NCI-H446 treated with DMSO at 0.1 percent for 48 hours (cell line): ENCODE measurements at regions not wholly inside any gene's neighbourhood (a gene's known extent, or its start where the extent isn't known, plus 50 kb on each side); places are given as distances from the start of the nearest gene placed in this dataset.

Experiments
- DNase-seq: peaks from one replicate; lab custom pipeline; 2025; lab: John Stamatoyannopoulos, UW

GRCh38 chr14:65794674-65795279 is 382.2 kb downstream of the FUT8 start:
- no peak for DNase-seq

- DNase-seq = no peak
These were observed 385.7 kb downstream of the FUT8 start for GRCh38 chr14:65798216-65798615.

DNA sequence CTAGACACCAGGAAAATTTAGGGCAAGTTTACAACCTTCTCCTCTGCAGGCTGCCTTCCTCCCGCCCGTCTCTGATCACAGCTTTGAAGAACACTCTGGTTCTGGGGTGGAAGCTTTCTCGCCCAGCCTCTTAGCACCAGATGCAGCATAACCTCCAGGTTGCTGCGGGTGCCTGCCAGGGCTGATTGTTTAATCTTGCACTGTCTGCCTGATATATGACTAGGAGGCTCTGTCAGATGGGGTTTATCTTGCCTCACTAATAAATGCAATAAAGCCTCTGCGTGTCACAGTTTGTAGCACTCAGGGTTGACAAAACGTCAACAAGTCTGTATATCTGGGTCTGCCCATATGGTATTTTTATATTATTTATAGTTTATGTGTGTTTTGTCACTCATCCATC is 388.2 kb downstream of the FUT8 start:
- no peak for DNase-seq

GRCh38 chr14:65802196-65802595 is 389.7 kb downstream of the FUT8 start:
- no peak for DNase-seq

GRCh38 chr14:65803885-65804284 is 391.4 kb downstream of the FUT8 start:
- DNase-seq = no peak

DNA sequence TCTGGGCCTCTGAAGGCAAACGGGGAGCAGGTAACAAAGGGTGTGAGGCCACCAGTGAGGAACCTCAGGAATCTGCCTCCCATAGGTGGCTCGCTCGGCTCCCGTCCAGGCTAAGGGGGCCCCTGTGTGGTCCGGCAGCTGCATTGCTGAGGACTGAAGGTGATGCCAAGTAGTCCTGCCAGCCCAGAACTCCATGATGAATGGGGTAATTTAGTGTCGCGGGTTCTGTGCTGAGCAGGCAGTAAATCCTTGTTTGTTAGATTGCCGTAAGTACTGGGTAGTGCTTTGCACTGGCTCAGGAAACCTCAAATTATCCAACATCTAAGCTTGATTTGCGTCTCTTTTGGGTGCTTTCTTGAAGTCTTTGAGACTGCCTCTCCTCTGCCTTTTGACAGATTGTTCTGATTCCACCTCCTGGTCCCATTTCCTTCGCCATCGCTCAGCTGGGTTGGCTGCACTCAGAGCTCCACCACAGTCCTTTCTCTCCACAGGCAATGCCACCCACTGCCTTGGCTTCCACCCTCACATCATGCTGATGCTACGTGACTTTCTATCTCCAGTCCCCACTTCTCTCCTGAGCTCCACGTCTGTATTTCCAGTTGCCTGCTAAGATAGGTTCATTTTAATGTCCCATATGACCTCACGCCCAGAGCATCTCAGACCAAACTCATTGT is 392.0 kb downstream of the FUT8 start:
- no peak for DNase-seq

- no peak for DNase-seq
These were observed 392.6 kb downstream of the FUT8 start for GRCh38 chr14:65805113-65805473.

GRCh38 chr14:65808390-65808789 is 395.9 kb downstream of the FUT8 start:
- DNase-seq = no peak

- DNase-seq = no peak
These were observed 397.8 kb downstream of the FUT8 start for GRCh38 chr14:65810322-65810721.

DNA sequence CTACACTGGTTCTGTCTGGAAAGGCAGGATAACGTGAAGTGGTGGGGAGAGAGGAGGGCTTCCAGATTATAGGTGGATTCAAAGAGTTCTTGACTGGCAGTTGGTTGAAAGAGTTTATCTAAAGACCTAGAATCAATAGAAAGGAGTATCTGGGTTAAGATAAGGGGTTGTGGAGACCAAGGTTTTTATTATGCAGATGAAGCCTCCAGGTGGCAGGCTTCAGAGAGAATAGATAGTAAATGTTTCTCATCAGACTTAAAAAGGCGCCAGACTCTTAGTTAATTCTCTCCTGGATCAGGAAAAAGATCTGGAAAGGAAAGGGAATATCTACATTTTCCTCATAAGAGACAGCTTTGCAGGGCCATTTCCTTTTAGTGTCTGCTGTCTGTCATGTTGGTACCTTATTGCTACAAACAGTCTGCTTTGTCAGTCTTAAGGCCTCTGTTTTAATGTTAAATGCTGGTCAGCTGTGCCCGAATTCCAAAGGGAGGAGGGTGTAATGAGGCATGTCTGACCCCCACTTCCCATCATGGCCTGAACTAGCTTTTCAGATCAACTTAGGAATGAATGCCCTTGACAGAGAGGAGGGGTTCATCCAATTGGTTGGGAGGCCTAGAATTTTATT is 401.3 kb downstream of the FUT8 start:
- DNase-seq = no peak

DNA sequence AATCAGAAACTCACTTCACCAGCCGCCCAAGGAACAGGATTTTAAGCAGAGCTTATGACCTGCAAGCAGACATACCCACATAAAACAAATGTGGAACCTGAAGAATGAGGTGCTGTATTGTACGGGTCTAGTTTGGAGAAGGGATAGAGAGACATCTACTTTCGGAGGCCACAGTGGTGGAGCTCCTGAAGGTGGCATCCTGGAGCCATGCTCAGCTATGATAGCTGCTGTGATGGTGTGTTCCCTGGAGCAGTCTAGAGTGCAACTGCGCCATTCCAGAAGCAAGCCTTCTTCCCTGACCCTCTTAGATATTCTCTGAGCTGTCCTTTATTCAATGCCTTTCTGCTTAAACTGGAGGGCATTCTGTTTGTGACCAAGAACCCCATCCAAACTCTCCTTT is 402.6 kb downstream of the FUT8 start:
- no peak for DNase-seq

DNA sequence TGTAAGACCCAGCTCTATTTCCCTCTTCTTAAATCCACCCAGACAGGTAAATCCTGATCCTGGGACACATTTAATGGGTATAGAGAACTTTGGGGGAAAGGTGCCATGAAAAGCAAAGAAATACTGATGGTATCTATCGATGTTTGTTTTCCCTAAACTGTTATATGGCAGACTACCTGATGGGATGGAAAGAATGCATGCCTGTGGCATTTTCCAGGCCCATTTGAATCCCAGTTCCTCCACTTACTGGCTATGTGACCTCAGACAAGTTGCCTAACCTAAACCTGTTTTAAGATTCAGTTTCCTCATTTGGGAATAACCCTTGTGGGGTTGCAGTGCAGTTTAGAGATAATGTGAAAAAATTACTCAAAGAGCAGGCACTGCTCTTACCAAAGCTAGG is 404.5 kb downstream of the FUT8 start:
- DNase-seq = no peak

DNA sequence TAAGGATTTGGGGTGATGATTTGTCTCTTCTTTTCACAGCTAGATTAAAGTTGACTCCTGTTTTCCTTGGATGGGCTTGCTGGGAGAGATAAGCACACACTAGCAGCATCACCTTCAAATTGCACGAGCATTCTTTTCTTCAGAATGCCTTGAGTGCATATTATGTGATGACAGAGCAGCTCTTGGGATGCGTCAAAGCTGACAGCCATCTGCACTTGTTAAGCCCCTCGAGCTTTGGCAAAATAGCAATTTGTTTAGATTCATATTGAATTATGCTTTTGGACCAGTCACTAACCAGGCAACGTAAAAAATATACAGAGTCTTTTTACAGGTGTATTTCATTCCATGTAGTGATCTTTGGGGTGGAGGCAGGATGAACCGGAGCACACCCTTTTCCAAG is 407.0 kb downstream of the FUT8 start:
- DNase-seq = no peak

DNA sequence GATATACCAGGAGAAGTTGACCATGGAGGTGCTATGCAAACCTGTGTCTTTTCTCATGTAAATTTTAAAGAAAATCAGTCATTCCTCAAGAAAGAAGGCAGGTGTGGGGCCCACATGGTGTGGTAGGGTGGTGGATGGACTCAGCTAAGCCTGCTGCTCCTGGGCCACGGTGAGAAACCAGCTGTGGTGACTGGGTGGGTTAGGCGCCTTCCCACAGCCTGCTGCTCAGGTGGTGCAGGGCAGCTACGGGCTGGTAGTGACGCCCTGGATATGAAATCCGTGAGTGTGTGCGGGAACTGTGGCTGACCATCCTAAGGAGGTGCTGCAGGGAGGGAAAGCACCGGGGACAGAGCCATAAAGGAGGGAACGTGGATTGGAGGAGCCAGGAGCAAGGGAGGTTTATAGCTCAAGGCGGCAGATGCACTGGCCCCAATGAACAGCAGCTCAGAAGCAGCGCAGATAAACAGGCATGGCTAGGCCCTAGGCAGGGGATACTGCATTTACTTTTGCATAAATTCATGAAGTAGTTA is 408.8 kb downstream of the FUT8 start:
- no peak for DNase-seq

DNA sequence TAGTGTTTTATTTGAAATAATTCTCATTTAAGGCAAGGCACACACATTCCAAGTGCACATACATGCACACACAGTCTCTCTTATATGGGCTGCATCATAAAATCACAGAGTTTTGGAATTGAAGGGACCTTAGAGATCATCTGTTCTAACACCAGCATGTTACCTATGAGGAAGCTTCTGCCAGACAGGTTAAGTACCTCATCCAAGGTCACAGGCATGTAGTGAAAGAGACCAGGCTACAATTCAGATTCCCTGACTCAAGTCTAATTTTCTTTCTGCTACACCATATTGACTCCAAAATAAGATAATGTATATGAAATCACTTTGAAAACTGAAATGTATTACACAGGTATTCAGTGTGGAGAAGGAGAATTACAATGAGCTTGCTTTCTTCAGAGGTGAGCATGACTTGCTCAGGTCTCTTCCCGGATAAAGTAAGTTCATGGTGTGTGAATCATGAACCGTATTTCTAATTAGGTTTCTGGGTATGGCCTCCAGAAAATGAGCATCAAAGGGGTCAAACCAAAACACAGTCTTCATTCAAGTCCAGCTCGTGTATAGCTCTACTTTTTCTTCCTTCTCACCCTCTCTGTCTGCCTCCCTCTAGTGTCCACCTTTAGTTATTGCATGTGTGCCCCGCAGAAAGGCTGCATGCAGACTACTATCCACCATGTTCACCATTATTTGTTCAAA is 411.9 kb downstream of the FUT8 start:
- DNase-seq = peak; percentile 44

- DNase-seq = no peak
These were observed 412.4 kb downstream of the FUT8 start for GRCh38 chr14:65824978-65825299.

GRCh38 chr14:65826946-65827345 is 414.4 kb downstream of the FUT8 start:
- DNase-seq = no peak

DNA sequence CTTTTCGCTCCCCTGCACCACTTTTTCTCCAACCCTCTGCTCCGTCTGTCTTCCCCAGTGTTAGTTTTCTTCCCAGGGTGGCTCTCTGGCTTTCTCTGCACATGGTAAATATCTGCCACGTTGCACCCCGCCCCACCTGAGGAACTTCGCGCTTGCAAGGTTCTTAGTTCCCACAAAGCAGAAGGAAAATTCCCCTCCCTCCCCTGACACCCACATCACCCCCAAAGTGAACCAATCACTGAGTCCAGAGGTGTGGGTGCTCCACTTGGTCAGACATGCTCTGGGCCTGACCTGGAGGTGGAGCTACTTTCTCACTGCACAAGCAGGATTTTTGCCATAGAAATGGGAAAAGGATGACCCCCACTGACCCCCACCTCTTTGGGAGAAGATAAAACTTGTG is 415.0 kb downstream of the FUT8 start:
- no peak for DNase-seq

DNA sequence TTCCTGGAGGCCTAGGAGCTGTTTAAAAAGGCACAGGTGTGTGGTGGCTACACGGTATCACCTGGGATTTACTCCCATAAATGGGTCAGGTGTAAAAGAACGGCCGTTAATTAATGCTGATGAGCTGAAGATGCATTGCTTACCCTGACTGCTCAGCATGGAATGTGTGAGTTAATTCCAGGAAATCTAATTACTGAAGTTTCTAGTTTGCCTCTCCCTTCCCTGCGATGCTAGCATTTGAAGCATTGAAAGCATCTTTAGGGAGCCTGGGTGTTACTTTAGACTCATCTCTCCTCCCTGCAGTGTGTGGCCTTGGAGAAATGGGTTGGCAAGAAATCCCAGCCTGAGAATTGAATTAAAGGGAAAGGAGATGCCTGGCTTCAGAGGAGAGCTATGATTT is 415.9 kb downstream of the FUT8 start:
- no peak for DNase-seq

- no peak for DNase-seq
These were observed 420.1 kb downstream of the FUT8 start for GRCh38 chr14:65832431-65833266.

DNA sequence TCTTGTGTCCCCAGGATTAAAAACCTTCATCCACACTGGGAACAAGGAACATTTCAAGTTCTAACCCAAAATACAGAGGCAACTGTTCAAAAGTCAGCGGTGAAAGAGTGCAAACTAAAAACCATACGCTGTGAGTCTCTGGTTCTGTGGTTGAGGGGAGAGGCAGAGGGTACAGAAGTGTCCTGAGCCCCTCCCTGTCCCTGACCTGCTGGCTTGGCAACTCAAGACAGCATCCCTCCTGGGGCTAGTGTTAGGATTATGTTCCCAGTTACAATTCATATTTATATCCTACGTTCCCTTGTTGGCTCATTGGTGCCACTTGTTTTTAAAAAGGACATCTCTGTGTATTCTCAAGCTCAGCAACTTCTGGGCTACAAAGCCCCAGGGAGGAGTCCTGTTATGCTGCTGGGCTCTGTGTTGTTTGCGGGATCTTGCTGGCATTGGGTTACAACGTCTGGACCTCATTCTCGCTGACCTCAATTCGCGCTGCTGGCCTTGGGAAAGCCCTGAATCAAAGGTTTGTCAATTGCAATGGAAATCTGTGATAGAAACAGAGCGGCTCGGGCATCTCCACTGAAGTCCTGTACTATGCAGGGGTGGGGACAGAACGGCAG is 420.8 kb downstream of the FUT8 start:
- no peak for DNase-seq

DNA sequence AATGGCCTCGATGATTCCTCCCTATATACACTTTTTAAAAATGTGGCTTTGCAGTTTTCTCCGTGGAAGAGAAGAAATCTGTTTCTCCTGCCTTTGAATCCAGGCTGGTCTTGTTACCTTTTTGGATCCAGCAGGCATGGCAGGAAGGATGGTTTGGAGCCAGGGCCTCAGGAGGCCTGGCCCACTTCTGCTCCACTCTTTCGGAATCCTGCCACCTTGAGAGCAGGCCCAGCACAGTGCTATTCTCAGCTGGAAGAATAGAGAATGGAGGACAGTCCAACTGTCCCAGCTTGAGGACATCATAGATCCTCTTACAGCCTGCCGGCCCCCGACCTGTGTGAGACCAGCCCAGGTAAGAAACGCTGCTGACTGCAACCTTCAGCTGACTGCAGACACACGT is 421.5 kb downstream of the FUT8 start:
- no peak for DNase-seq
